K562 (cell line): ENCODE measurements at regions not wholly inside any gene's neighbourhood (a gene's known extent, or its start where the extent isn't known, plus 50 kb on each side); places are given as distances from the start of the nearest gene placed in this dataset.

ENCODE experiments used
- ATAC-seq: fragments of 200-7000 bp; cut with Tn5 transposase; 3 replicates; pipeline ENCODE4 v1.9.1; 2020; ENCODE audit warnings: moderate library complexity
- BruUV-seq: library from RNA; stranded (reverse); fragments of 400-500 nt; replicated peaks from 2 replicates; lab custom pipeline; 2021; lab: Mats Ljungman, UMichigan
- CTCF ChIA-PET: fragments of 300-600 bp; formaldehyde crosslinking; extraction: SDS; loops from one replicate; lab custom pipeline; 2021; ENCODE audit warnings: low intra/inter-chr PET ratio; lab: Yijun Ruan, JAX
- POLR2A ChIA-PET: fragments of 300-600, 350-650 bp; sonication (Branson Sonifier 250); formaldehyde crosslinking; extraction: SDS; loops from one replicate; lab custom pipeline; 2021; ENCODE audit warnings: antibody characterized with exemption, inconsistent platforms; lab: Yijun Ruan, JAX
- DNase-seq, 4 experiments: peaks; one replicate each; pipeline versions ENCODE4 v3.0.0 to v3.0.0-alpha.2; 2011 to 2018; ENCODE audit warnings: low spot score in 3 of 4, mixed read lengths in 3 of 4; ENCODE audit errors: extremely low read depth in 1 of 4
- FAIRE-seq: peaks from 2 replicates; lab custom pipeline; 2011; peaks lifted over from hg19 to GRCh38; lab: Jason Lieb, UNC
- H2AFZ ChIP-seq: 2 replicates; pipeline ENCODE4 v1.6.0; 2011; ENCODE audit warnings: low read depth, low read length, control low read depth, inconsistent platforms
- H3K27ac ChIP-seq: fragments of 200-600 bp; 3 replicates; pipeline ENCODE4 v1.8.0; 2011; ENCODE audit warnings: low read depth, mild to moderate bottlenecking, control low read depth, inconsistent platforms, low read length, moderate library complexity, mixed read lengths; ENCODE audit errors: extremely low read depth
- H3K27me3 ChIP-seq, 2 experiments: fragments of 300-600 bp in 1 of 2; 2 replicates in 1 of 2; 3 replicates in 1 of 2; pipeline versions ENCODE4 v1.6.0 to v1.8.0; 2011; ENCODE audit warnings: inconsistent platforms in 2 of 2, low read length in 2 of 2, mild to moderate bottlenecking in 1 of 2, mixed read lengths in 1 of 2, moderate library complexity in 1 of 2; ENCODE audit not compliant: control insufficient read depth in 2 of 2, insufficient read depth in 2 of 2
- H3K36me3 ChIP-seq: fragments of 300-600 bp; 3 replicates; pipeline ENCODE4 v1.8.0; 2011; ENCODE audit warnings: mild to moderate bottlenecking, low read length, inconsistent platforms; ENCODE audit not compliant: control insufficient read depth, insufficient read depth
- H3K4me1 ChIP-seq, 2 experiments: fragments of 200-600 bp in 1 of 2; replicated peaks in 1 of 2; 2 replicates in 1 of 2; 3 replicates in 1 of 2; pipeline versions ENCODE4 v1.5.1 to v1.8.0; 2011; ENCODE audit warnings: inconsistent platforms in 2 of 2, low read length in 2 of 2, mild to moderate bottlenecking in 1 of 2, mixed read lengths in 1 of 2, moderate library complexity in 1 of 2; ENCODE audit not compliant: control insufficient read depth in 2 of 2, insufficient read depth in 2 of 2
- H3K4me2 ChIP-seq: 2 replicates; pipeline ENCODE4 v1.6.1; 2011; ENCODE audit warnings: low read length, control low read depth, inconsistent platforms, mixed read lengths; ENCODE audit not compliant: insufficient read depth
- H3K4me3 ChIP-seq: fragments of 200-600 bp; sonication (generic), shearing (Covaris generic); 2 replicates; pipeline ENCODE4 v1.5.1; 2016; ENCODE audit warnings: control low read depth, inconsistent platforms
- H3K79me2 ChIP-seq: fragments of 200-600 bp; 3 replicates; pipeline ENCODE4 v1.8.0; 2011; ENCODE audit warnings: low read length, inconsistent platforms; ENCODE audit not compliant: control insufficient read depth, insufficient read depth
- H3K9ac ChIP-seq, 2 experiments: 2 replicates each; pipeline versions ENCODE4 v1.6.0 to v1.6.1; 2011; ENCODE audit warnings: low read depth in 2 of 2, low read length in 2 of 2, control low read depth in 1 of 2, inconsistent platforms in 1 of 2, mild to moderate bottlenecking in 1 of 2, mixed read lengths in 1 of 2; ENCODE audit not compliant: insufficient read depth in 1 of 2
- H3K9me1 ChIP-seq: one replicate; pipeline ENCODE4 v1.6.0; 2011; ENCODE audit warnings: inconsistent platforms, mild to moderate bottlenecking, low read length, moderate library complexity; ENCODE audit not compliant: control insufficient read depth, insufficient read depth
- H3K9me3 ChIP-seq: replicated peaks from 2 replicates; pipeline ENCODE4 v1.5.1; 2011; ENCODE audit warnings: low read depth, low read length, inconsistent platforms; ENCODE audit not compliant: control insufficient read depth, insufficient read depth
- H4K20me1 ChIP-seq: replicated peaks from 2 replicates; pipeline ENCODE4 v1.6.1; 2011; ENCODE audit warnings: low read length, inconsistent platforms, mixed read lengths; ENCODE audit not compliant: control insufficient read depth, insufficient read depth
- BHLHE40 ChIP-seq: IDR thresholded peaks from 2 replicates; pipeline ENCODE4 v1.6.1; 2011; ENCODE audit warnings: low read length, improper control_type of control experiment
- FOXJ2 ChIP-seq: fragments of 200-800 bp; sonication (Bioruptor generic); IDR thresholded peaks from 2 replicates; pipeline ENCODE4 v1.6.1; 2016; ENCODE audit warnings: missing genetic modification characterization, missing compliant biosample characterization
- FOXJ3 ChIP-seq: sonication (generic); formaldehyde crosslinking; IDR thresholded peaks from 2 replicates; pipeline ENCODE4 v1.4.0; 2020; ENCODE audit warnings: mild to moderate bottlenecking, missing genetic modification reagents
- MLLT1 ChIP-seq, 2 experiments: fragments of 450-650 bp; IDR thresholded peaks; 2 replicates each; pipeline ENCODE4 v1.6.1; 2016
- TCF3 ChIP-seq: sonication (generic); formaldehyde crosslinking; IDR thresholded peaks from 2 replicates; pipeline ENCODE4 v1.4.0; 2020; ENCODE audit warnings: mild to moderate bottlenecking, missing genetic modification reagents
- ZNF445 ChIP-seq: fragments of 250-450 bp; sonication (Bioruptor Pico); IDR thresholded peaks from 2 replicates; pipeline ENCODE4 v1.4.0; 2020; ENCODE audit warnings: low read depth, mild to moderate bottlenecking, moderate library complexity
- WGBS: fragments of 100-300 bp; shearing (Covaris generic); methylation state at CpG from one replicate; pipeline ENCODE4 v1.1.6; 2016; ENCODE audit warnings: low coverage, mixed read lengths; ENCODE audit not compliant: insufficient coverage; ENCODE audit errors: missing lambda C conversion rate; 5-methylcytosine and 5-hydroxymethylcytosine counted together
- in situ Hi-C: fragments of 300-500 bp; cut with MboI; formaldehyde crosslinking; loops from 4 replicates; pipeline ENCODE4 v1.15.0; 2018; ENCODE audit warnings: inconsistent platforms, mixed read lengths
- intact Hi-C: fragments of 100-400 bp; cut with micrococcal nuclease; formaldehyde crosslinking; loops from 2 replicates; pipeline ENCODE4 v1.14.2; 2022
- TF ChIP-seq, protein P1 (sequence below): sonication (generic); formaldehyde crosslinking; IDR thresholded peaks from 2 replicates; pipeline ENCODE4 v1.8.1; 2023; ENCODE audit warnings: missing genetic modification reagents, mild to moderate bottlenecking, borderline replicate concordance

- Histone ChIP-seq H3K9ac (no peak overlapping the region), H2AFZ (no peak overlapping the region), H3K36me3 (no peaks in the 10 kb centered on the region), H3K4me3 (no peak overlapping the region), H3K9me1 (no peaks in the 10 kb centered on the region), H3K27ac (no peak overlapping the region), H3K79me2 (no peaks in the 10 kb centered on the region), H4K20me1 (no peaks in the 10 kb centered on the region), H3K4me2 (no peak overlapping the region), H3K9me3 (no peaks in the 10 kb centered on the region), H3K27me3 (peaks cover 0 to 11% of the 10 kb centered on the region in 2 experiments; a peak in 2 of 5 replicates), H3K4me1 (no peaks in the 10 kb centered on the region)
- no peak for TF ChIP-seq FOXJ3 (CRISPR knock-in tag)
- no peak for TF ChIP-seq TCF3 (CRISPR knock-in tag)
- no peak for TF ChIP-seq BHLHE40
- no peak for TF ChIP-seq ZNF445 (CRISPR knock-in tag)
- TF ChIP-seq MLLT1 (IDR thresholded peaks at IDR 0.05), result no peak
- no peak for TF ChIP-seq FOXJ2 (tag)
- TF ChIP-seq, protein P1, sequence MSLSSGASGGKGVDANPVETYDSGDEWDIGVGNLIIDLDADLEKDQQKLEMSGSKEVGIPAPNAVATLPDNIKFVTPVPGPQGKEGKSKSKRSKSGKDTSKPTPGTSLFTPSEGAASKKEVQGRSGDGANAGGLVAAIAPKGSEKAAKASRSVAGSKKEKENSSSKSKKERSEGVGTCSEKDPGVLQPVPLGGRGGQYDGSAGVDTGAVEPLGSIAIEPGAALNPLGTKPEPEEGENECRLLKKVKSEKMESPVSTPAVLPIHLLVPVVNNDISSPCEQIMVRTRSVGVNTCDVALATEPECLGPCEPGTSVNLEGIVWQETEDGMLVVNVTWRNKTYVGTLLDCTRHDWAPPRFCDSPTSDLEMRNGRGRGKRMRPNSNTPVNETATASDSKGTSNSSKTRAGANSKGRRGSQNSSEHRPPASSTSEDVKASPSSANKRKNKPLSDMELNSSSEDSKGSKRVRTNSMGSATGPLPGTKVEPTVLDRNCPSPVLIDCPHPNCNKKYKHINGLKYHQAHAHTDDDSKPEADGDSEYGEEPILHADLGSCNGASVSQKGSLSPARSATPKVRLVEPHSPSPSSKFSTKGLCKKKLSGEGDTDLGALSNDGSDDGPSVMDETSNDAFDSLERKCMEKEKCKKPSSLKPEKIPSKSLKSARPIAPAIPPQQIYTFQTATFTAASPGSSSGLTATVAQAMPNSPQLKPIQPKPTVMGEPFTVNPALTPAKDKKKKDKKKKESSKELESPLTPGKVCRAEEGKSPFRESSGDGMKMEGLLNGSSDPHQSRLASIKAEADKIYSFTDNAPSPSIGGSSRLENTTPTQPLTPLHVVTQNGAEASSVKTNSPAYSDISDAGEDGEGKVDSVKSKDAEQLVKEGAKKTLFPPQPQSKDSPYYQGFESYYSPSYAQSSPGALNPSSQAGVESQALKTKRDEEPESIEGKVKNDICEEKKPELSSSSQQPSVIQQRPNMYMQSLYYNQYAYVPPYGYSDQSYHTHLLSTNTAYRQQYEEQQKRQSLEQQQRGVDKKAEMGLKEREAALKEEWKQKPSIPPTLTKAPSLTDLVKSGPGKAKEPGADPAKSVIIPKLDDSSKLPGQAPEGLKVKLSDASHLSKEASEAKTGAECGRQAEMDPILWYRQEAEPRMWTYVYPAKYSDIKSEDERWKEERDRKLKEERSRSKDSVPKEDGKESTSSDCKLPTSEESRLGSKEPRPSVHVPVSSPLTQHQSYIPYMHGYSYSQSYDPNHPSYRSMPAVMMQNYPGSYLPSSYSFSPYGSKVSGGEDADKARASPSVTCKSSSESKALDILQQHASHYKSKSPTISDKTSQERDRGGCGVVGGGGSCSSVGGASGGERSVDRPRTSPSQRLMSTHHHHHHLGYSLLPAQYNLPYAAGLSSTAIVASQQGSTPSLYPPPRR (CRISPR knock-in tag), result no peak
- DNase-seq (no peak), ATAC-seq (no peak), FAIRE-seq (no peak)
- CTCF ChIA-PET, result no interaction called here
- in situ Hi-C loops, result no loop called here
- no TSS peak for BruUV-seq
- intact Hi-C loops, result no loop called here
- POLR2A ChIA-PET, result interaction anchor here (1.1 kb wide), 1 partner anchor 101 kb away, joined by 3 read pairs; no protein-coding TSS in a partner anchor
- WGBS, result 0% methylated on average over 7 of the region's 7 CpGs
Measured at GRCh38 chr20:58045579-58045978, 182.9 kb downstream of the ANKRD60 start.
